HepG2 (cell line): ENCODE measurements at regions not wholly inside any gene's neighbourhood (a gene's known extent, or its start where the extent isn't known, plus 50 kb on each side); places are given as distances from the start of the nearest gene placed in this dataset.

ENCODE experiments used
- CENPBD1 ChIP-seq: sonication (generic); formaldehyde crosslinking; IDR thresholded peaks from 2 replicates; pipeline ENCODE4 v1.8.0; 2022; ENCODE audit warnings: missing genetic modification reagents, low read depth, mild to moderate bottlenecking, borderline replicate concordance
- FOSL2 ChIP-seq: sonication (generic); formaldehyde crosslinking; IDR thresholded peaks from 2 replicates; pipeline ENCODE4 v1.4.0; 2020; ENCODE audit warnings: missing genetic modification reagents
- FOXO1 ChIP-seq: sonication (generic); formaldehyde crosslinking; IDR thresholded peaks from 2 replicates; pipeline ENCODE4 v1.4.0; 2020; ENCODE audit warnings: missing genetic modification reagents
- HINFP ChIP-seq: sonication (generic); formaldehyde crosslinking; IDR thresholded peaks from 2 replicates; pipeline ENCODE4 v1.4.0; 2020; ENCODE audit warnings: low read depth, mild to moderate bottlenecking, missing genetic modification reagents
- HMG20B ChIP-seq: conservative IDR thresholded peaks from 2 replicates; pipeline ENCODE4 v1.6.1; 2016; ENCODE audit warnings: missing genetic modification reagents, missing compliant biosample characterization
- HNRNPUL1 ChIP-seq: fragments of 200-400 bp; formaldehyde crosslinking; IDR thresholded peaks from 2 replicates; pipeline ENCODE4 v1.6.1; 2017; ENCODE audit warnings: low read depth, mild to moderate bottlenecking, low read length, moderate library complexity
- MAZ ChIP-seq, 2 experiments: sonication (generic) in 1 of 2; formaldehyde crosslinking in 1 of 2; IDR thresholded peaks; 2 replicates each; pipeline versions ENCODE4 v1.5.0 to v1.6.1; 2012 to 2020; ENCODE audit warnings: low read depth in 2 of 2, mild to moderate bottlenecking in 2 of 2, borderline replicate concordance in 1 of 2, improper control_type of control experiment in 1 of 2, low read length in 1 of 2, missing genetic modification reagents in 1 of 2, moderate library complexity in 1 of 2
- MXI1 ChIP-seq: IDR thresholded peaks from 3 replicates; pipeline ENCODE4 v1.6.1; 2012; ENCODE audit warnings: low read depth, low read length, inconsistent platforms, borderline replicate concordance
- PRDM15 ChIP-seq: sonication (generic); formaldehyde crosslinking; IDR thresholded peaks from 2 replicates; pipeline ENCODE4 v1.4.0; 2020; ENCODE audit warnings: missing genetic modification reagents
- PRDM4 ChIP-seq: sonication (generic); formaldehyde crosslinking; IDR thresholded peaks from 2 replicates; pipeline ENCODE4 v1.9.0; 2021; ENCODE audit warnings: missing genetic modification reagents, borderline replicate concordance
- RNF2 ChIP-seq: fragments of 450-650 bp; conservative IDR thresholded peaks from 2 replicates; pipeline ENCODE4 v1.6.1; 2016; ENCODE audit warnings: low read depth
- SIX1 ChIP-seq: sonication (generic); formaldehyde crosslinking; IDR thresholded peaks from 2 replicates; pipeline ENCODE4 v1.4.0; 2020; ENCODE audit warnings: missing genetic modification reagents, borderline replicate concordance
- SKI ChIP-seq: fragments of 450-650 bp; IDR thresholded peaks from one replicate; pipeline ENCODE4 v1.6.1; 2018; ENCODE audit warnings: mild to moderate bottlenecking; ENCODE audit not compliant: partially characterized antibody
- TARDBP ChIP-seq: sonication (generic); formaldehyde crosslinking; IDR thresholded peaks from 2 replicates; pipeline ENCODE4 v1.8.0; 2022; ENCODE audit warnings: mild to moderate bottlenecking, missing genetic modification reagents
- THYN1 ChIP-seq: sonication (generic); formaldehyde crosslinking; IDR thresholded peaks from 2 replicates; pipeline ENCODE4 v1.8.1; 2023; ENCODE audit warnings: low read depth, mild to moderate bottlenecking, moderate library complexity, missing genetic modification reagents, borderline replicate concordance
- TMF1 ChIP-seq: sonication (generic); formaldehyde crosslinking; IDR thresholded peaks from 2 replicates; pipeline ENCODE4 v1.8.1; 2022; ENCODE audit warnings: low read depth, missing genetic modification reagents
- YEATS2 ChIP-seq: sonication (generic); formaldehyde crosslinking; IDR thresholded peaks from 2 replicates; pipeline ENCODE4 v1.4.0; 2020; ENCODE audit warnings: missing genetic modification reagents, borderline replicate concordance
- ZNF138 ChIP-seq: sonication (generic); formaldehyde crosslinking; IDR thresholded peaks from 2 replicates; pipeline ENCODE4 v1.5.0; 2020; ENCODE audit warnings: mild to moderate bottlenecking, low read depth, missing genetic modification reagents
- ZNF335 ChIP-seq: sonication (generic); formaldehyde crosslinking; IDR thresholded peaks from 2 replicates; pipeline ENCODE4 v1.4.0; 2020; ENCODE audit warnings: missing genetic modification reagents
- ZNF34 ChIP-seq: sonication (generic); formaldehyde crosslinking; IDR thresholded peaks from 2 replicates; pipeline ENCODE4 v1.4.0; 2020; ENCODE audit warnings: mild to moderate bottlenecking, missing genetic modification reagents, borderline replicate concordance
- ZSCAN9 ChIP-seq: IDR thresholded peaks from 2 replicates; pipeline ENCODE4 v1.6.1; 2016; ENCODE audit warnings: borderline replicate concordance

- TF ChIP-seq PRDM15 (CRISPR knock-in tag): peak; percentile 51; the same call in 1 of the 2 replicates
- no peak for TF ChIP-seq ZNF138 (CRISPR knock-in tag)
- TF ChIP-seq THYN1: no peak
- peak; percentile 13; the same call in 1 of the 3 replicates for TF ChIP-seq MXI1
- TF ChIP-seq PRDM4: no peak
- TF ChIP-seq ZSCAN9 (CRISPR knock-in tag): peak; percentile 89; the same call in 1 of the 2 replicates
- peak; percentile 91 for TF ChIP-seq SKI
- peak; percentile 96 for TF ChIP-seq SIX1 (CRISPR knock-in tag)
- no peak for TF ChIP-seq HINFP (CRISPR knock-in tag)
- no peak for TF ChIP-seq RNF2
- TF ChIP-seq CENPBD1 (CRISPR knock-in tag): no peak
- TF ChIP-seq YEATS2 (CRISPR knock-in tag): peak; percentile 71; the same call in 1 of the 2 replicates
- TF ChIP-seq MAZ (IDR thresholded peaks at IDR 0.05; ENCODE audit: borderline replicate concordance, low read depth, low read length): no peak
- no peak for TF ChIP-seq MAZ (CRISPR knock-in tag; IDR thresholded peaks at IDR 0.05; ENCODE audit: low read depth)
- peak; percentile 45; the same call in 1 of the 2 replicates for TF ChIP-seq ZNF335 (CRISPR knock-in tag)
- TF ChIP-seq TARDBP (CRISPR knock-in tag): peak; percentile 90
- 0 out of 2 replicates have a peak, but pooled peaks have one; percentile 74 for TF ChIP-seq TMF1 (CRISPR knock-in tag)
- TF ChIP-seq HNRNPUL1: 0 out of 2 replicates have a peak, but pooled peaks have one; percentile 29
- peak; percentile 93 for TF ChIP-seq FOSL2 (CRISPR knock-in tag)
- peak; percentile 99 for TF ChIP-seq FOXO1 (CRISPR knock-in tag)
- TF ChIP-seq HMG20B: peak; percentile 93
- TF ChIP-seq ZNF34 (CRISPR knock-in tag): peak; percentile 46; the same call in 1 of the 2 replicates
These were observed 432.3 kb downstream of the STK39 start (continued) for GRCh38 chr2:167814881-167815718.
